Activated naive CD4-positive, alpha-beta T cell treated with anti-CD3 and anti-CD28 coated beads for 36 hours (primary cell): ENCODE measurements at regions not wholly inside any gene's neighbourhood (a gene's known extent, or its start where the extent isn't known, plus 50 kb on each side); places are given as distances from the start of the nearest gene placed in this dataset.
"Not testable (repeated sequence)": the region's sequence is repeated elsewhere in the genome, so short reads cannot be mapped to it uniquely, and the experiment has no call there.

ENCODE experiments used
- CTCF ChIA-PET: fragments of 350-600 bp; sonication (Branson Sonifier 250); formaldehyde crosslinking; loops from one replicate; lab custom pipeline; 2021; ENCODE audit warnings: antibody characterized with exemption; lab: Charles Lee
- DNase-seq: peaks from one replicate; pipeline ENCODE4 v3.0.0-alpha.2; 2020
- H3K27ac Mint-ChIP-seq: one replicate; pipeline ENCODE4 v1.8.0; 2021; ENCODE audit warnings: mild to moderate bottlenecking, mixed read lengths
- H3K27me3 Mint-ChIP-seq: one replicate; pipeline ENCODE4 v1.8.0; 2021; ENCODE audit warnings: low read depth, mixed read lengths
- H3K36me3 Mint-ChIP-seq: one replicate; pipeline ENCODE4 v1.8.0; 2021; ENCODE audit warnings: low read depth, mixed read lengths
- H3K4me1 Mint-ChIP-seq: one replicate; pipeline ENCODE4 v1.8.0; 2021; ENCODE audit warnings: low read depth, mixed read lengths
- H3K4me3 Mint-ChIP-seq: one replicate; pipeline ENCODE4 v1.8.0; 2021; ENCODE audit warnings: mild to moderate bottlenecking, moderate library complexity, mixed read lengths
- H3K9me3 Mint-ChIP-seq: one replicate; pipeline ENCODE4 v1.8.0; 2021; ENCODE audit warnings: mixed read lengths
- intact Hi-C: fragments of 100-400 bp; cut with micrococcal nuclease; formaldehyde crosslinking; loops from one replicate; pipeline ENCODE4 v1.15.1; 2023

GRCh38 chr10:33477291-33478088 is 143.0 kb upstream of the NRP1 start:
- intact Hi-C loops, result no loop called here
- Mint-ChIP-seq H3K27ac (no peak overlapping the region), H3K27me3 (peaks cover 15% of the 10 kb centered on the region), H3K4me3 (no peak overlapping the region), H3K9me3 (no peaks in the 10 kb centered on the region), H3K36me3 (no peaks in the 10 kb centered on the region), H3K4me1 (no peaks in the 10 kb centered on the region)
- no peak for DNase-seq
- CTCF ChIA-PET, result interaction anchor here (0.7 kb wide), 1 partner anchor 18 kb away, joined by 3 read pairs; no protein-coding TSS in a partner anchor

- CTCF ChIA-PET, result interaction anchor here (0.6 to 0.7 kb wide), 2 partner anchors 18 to 142 kb away, joined by 3 read pairs; no protein-coding TSS in a partner anchor
- Mint-ChIP-seq H3K36me3 (no peaks in the 10 kb centered on the region), H3K27me3 (peaks cover 15% of the 10 kb centered on the region), H3K27ac (no peak overlapping the region), H3K4me1 (no peaks in the 10 kb centered on the region), H3K9me3 (no peaks in the 10 kb centered on the region), H3K4me3 (no peak overlapping the region)
- intact Hi-C loops, result no loop called here
- no peak for DNase-seq
Measured at GRCh38 chr10:33476757-33477273, 142.3 kb upstream of the NRP1 start.

DNA sequence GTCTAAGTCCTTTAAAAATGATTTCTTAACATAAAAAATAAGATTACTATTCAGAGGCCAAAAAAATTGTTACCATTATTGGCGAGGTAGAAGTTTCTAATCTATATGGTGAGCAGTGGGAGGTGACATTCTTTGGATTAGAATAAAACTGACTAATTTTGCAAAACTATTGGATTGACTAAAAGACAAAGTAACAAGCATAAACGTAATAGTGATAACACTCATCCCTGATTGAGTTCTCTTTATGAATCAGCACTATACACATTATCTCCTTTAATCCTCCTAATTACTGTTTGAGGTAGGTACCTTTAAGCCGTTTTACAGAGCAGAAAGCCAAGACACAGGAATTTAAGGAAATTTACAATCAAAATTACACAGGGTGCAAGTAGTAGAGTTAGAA is 139.2 kb upstream of the NRP1 start:
- no peak overlapping the region for H3K4me3 Mint-ChIP-seq
- no peaks in the 10 kb centered on the region for H3K4me1 Mint-ChIP-seq
- no peaks in the 10 kb centered on the region for H3K9me3 Mint-ChIP-seq
- peaks cover 15% of the 10 kb centered on the region for H3K27me3 Mint-ChIP-seq
- intact Hi-C loops, result loop anchor here (5.0 kb wide), 1 partner anchor 141 kb away; the partner anchor contains the start of gene NRP1
- CTCF ChIA-PET, result no interaction called here
- DNase-seq, result no peak
- H3K36me3 Mint-ChIP-seq, result no peaks in the 10 kb centered on the region
- no peak overlapping the region for H3K27ac Mint-ChIP-seq

GRCh38 chr10:33468006-33468405 is 133.5 kb upstream of the NRP1 start:
- DNase-seq, H3K27me3 Mint-ChIP-seq, H3K4me1 Mint-ChIP-seq, H3K4me3 Mint-ChIP-seq, H3K9me3 Mint-ChIP-seq, CTCF ChIA-PET, H3K36me3 Mint-ChIP-seq, H3K27ac Mint-ChIP-seq, intact Hi-C loops: not testable (repeated sequence)

GRCh38 chr10:33465747-33466146 is 131.3 kb upstream of the NRP1 start:
- CTCF ChIA-PET, result no interaction called here
- H3K4me1 Mint-ChIP-seq, result no peaks in the 10 kb centered on the region
- no peak overlapping the region for H3K4me3 Mint-ChIP-seq
- no peaks in the 10 kb centered on the region for H3K27me3 Mint-ChIP-seq
- H3K9me3 Mint-ChIP-seq, result no peaks in the 10 kb centered on the region
- no peak overlapping the region for H3K27ac Mint-ChIP-seq
- intact Hi-C loops, result no loop called here
- no peak for DNase-seq
- H3K36me3 Mint-ChIP-seq, result no peaks in the 10 kb centered on the region

DNA sequence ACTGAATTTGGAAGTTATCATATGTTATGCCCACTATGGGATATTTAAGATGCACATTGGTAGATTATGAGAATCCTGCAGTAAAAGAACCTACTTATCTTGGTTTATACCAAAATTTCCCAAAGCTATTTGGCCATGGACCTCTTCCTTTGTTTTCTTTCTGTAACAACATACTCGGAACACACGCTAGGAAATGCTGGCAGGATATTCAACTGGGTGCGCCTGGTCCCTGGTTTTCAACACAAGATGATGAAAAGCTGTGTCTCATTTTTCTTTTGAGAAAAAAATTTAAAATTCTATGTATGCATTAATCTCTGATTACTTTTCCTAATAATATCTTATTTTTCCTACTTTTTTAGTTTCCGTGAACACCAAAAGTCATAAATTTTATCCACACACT is 128.5 kb upstream of the NRP1 start:
- Mint-ChIP-seq H3K9me3 (no peaks in the 10 kb centered on the region), H3K27ac (no peak overlapping the region), H3K27me3 (no peaks in the 10 kb centered on the region), H3K4me3 (no peak overlapping the region), H3K36me3 (no peaks in the 10 kb centered on the region), H3K4me1 (no peaks in the 10 kb centered on the region)
- no peak for DNase-seq
- CTCF ChIA-PET, result no interaction called here
- intact Hi-C loops, result no loop called here

GRCh38 chr10:33461295-33461640 is 126.8 kb upstream of the NRP1 start:
- no peaks in the 10 kb centered on the region for H3K4me1 Mint-ChIP-seq
- no peak overlapping the region for H3K4me3 Mint-ChIP-seq
- H3K36me3 Mint-ChIP-seq, result no peaks in the 10 kb centered on the region
- CTCF ChIA-PET, result interaction anchor here (0.7 kb wide), 1 partner anchor 147 kb away, joined by 3 read pairs; no protein-coding TSS in a partner anchor
- intact Hi-C loops, result no loop called here
- no peaks in the 10 kb centered on the region for H3K9me3 Mint-ChIP-seq
- DNase-seq, result no peak
- H3K27ac Mint-ChIP-seq, result no peak overlapping the region
- no peaks in the 10 kb centered on the region for H3K27me3 Mint-ChIP-seq

DNA sequence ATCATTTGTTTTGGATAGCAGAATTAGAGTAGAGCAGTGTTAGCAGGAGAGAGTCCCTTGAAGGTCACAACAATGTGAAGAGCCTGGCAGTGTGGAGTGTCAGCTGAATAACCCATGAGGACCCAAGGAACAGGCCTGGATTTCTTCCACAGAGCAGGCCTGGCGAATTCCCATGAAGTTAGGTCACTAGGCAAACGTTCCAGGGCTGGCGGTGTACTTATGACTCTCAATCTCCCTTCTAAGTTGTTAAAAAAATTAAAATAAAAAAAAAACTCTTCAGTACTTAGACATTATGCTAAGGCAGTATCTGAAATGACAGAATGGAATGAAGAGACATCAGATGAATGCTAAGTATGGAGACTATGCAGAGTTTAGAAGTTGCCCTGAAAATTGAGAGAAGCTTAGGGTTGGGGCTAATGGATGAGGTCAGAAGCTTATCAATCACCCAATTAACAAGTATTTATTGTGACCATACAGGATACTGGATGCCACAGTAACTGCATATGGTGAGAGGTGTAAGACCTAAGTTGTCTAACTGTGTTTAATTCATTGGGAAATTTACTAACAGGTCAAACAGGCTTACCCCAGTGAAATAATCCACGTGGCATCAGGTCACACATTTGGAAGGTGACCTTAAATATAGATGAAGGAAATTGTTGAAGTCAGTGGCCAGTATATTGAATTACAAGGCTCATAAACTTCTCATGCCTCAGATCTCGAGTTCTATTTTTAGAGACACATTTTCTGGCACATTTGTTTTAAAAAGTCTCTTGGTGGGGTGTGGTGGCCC is 126.2 kb upstream of the NRP1 start:
- Mint-ChIP-seq H3K4me3 (no peak overlapping the region), H3K36me3 (no peaks in the 10 kb centered on the region), H3K9me3 (no peaks in the 10 kb centered on the region), H3K27me3 (no peaks in the 10 kb centered on the region), H3K4me1 (no peaks in the 10 kb centered on the region), H3K27ac (no peak overlapping the region)
- intact Hi-C loops, result no loop called here
- DNase-seq, result no peak
- CTCF ChIA-PET, result no interaction called here

DNA sequence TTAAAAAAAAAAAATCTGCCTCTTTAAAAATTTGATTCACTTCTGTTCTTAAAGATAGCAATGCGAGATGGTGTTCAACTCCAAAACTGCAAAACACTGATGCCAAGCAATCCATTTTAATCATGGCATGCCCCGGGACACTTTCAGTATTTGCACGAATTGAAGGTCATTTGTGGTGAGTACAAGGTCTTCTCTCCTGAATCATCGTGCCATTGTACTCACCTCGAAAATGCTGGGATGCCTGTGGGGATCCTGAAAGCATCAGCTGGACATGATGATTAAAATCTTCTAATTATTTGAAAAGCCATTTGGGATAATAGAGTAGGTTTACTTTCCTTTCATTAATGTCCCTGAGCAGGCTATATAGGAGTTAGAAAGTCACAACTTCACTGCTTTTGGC is 125.1 kb upstream of the NRP1 start:
- no peak overlapping the region for H3K27ac Mint-ChIP-seq
- H3K9me3 Mint-ChIP-seq, result no peaks in the 10 kb centered on the region
- H3K36me3 Mint-ChIP-seq, result no peaks in the 10 kb centered on the region
- no peaks in the 10 kb centered on the region for H3K4me1 Mint-ChIP-seq
- no peaks in the 10 kb centered on the region for H3K27me3 Mint-ChIP-seq
- CTCF ChIA-PET, result interaction anchor here (0.7 kb wide), 1 partner anchor 17 kb away, joined by 3 read pairs; no protein-coding TSS in a partner anchor
- no peak overlapping the region for H3K4me3 Mint-ChIP-seq
- DNase-seq, result no peak
- intact Hi-C loops, result no loop called here

- H3K4me3 Mint-ChIP-seq, result no peak overlapping the region
- no peaks in the 10 kb centered on the region for H3K4me1 Mint-ChIP-seq
- CTCF ChIA-PET, result no interaction called here
- no peak for DNase-seq
- H3K27ac Mint-ChIP-seq, result no peak overlapping the region
- H3K36me3 Mint-ChIP-seq, result no peaks in the 10 kb centered on the region
- peaks cover 3% of the 10 kb centered on the region for H3K9me3 Mint-ChIP-seq
- intact Hi-C loops, result no loop called here
- H3K27me3 Mint-ChIP-seq, result peaks cover 3% of the 10 kb centered on the region
Measured at GRCh38 chr10:33455029-33455428, 120.6 kb upstream of the NRP1 start.

DNA sequence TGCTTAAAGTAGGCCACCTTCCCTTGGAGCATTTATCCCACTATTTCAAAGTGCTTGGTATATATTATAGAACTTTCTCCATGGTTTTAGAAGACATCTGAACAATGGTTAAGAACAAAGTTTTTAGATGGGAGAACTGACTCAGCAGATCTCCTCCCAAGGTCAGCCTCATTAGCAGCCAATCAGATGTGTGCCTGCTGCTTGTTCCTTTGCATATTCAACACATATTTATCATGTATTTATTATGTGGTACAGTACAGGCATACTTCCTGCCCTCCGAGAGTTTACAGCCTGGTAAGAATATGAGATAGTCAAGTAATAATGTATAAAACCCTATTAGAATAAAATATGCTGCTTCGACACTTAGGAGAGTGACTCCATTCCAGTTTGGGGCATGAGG is 120.1 kb upstream of the NRP1 start:
- intact Hi-C loops, result no loop called here
- Mint-ChIP-seq H3K4me3 (no peak overlapping the region), H3K9me3 (peaks cover 3% of the 10 kb centered on the region), H3K4me1 (no peaks in the 10 kb centered on the region), H3K27me3 (peaks cover 3% of the 10 kb centered on the region), H3K36me3 (no peaks in the 10 kb centered on the region), H3K27ac (no peak overlapping the region)
- CTCF ChIA-PET, result no interaction called here
- DNase-seq, result no peak

- H3K4me1 Mint-ChIP-seq, result no peaks in the 10 kb centered on the region
- H3K9me3 Mint-ChIP-seq, result peaks cover 3% of the 10 kb centered on the region
- no peaks in the 10 kb centered on the region for H3K36me3 Mint-ChIP-seq
- DNase-seq, result no peak
- H3K4me3 Mint-ChIP-seq, result no peak overlapping the region
- CTCF ChIA-PET, result no interaction called here
- intact Hi-C loops, result no loop called here
- H3K27me3 Mint-ChIP-seq, result peaks cover 6% of the 10 kb centered on the region
- no peak overlapping the region for H3K27ac Mint-ChIP-seq
Measured at GRCh38 chr10:33453081-33454025, 118.9 kb upstream of the NRP1 start.
